Tibial artery (tissue), 4 donors: ENCODE measurements at regions not wholly inside any gene's neighbourhood (a gene's known extent, or its start where the extent isn't known, plus 50 kb on each side); places are given as distances from the start of the nearest gene placed in this dataset.

Experiments used
- DNase-seq, 2 donors: peaks; one replicate each; pipeline ENCODE4 v3.0.0-alpha.2; 2019
- H3K27ac ChIP-seq, 2 donors: fragments of 200-600 bp; sonication (generic) in 1 of 2; 1 replicate in 1 of 2; 2 replicates in 1 of 2; pipeline ENCODE4 v1.5.1; 2018 to 2019; ENCODE audit warnings: mild to moderate bottlenecking in 1 of 2
- H3K27me3 ChIP-seq, 2 donors: fragments of 200-600 bp; sonication (generic) in 1 of 2; one replicate each; pipeline versions ENCODE4 v1.5.1 to v1.6.0; 2016 to 2019
- H3K36me3 ChIP-seq, 3 donors: fragments of 200-600 bp; sonication (generic) in 2 of 3; one replicate each; pipeline ENCODE4 v1.5.1; 2016 to 2019; ENCODE audit warnings: mild to moderate bottlenecking in 2 of 3
- H3K4me1 ChIP-seq, 4 donors: fragments of 200-600 bp; sonication (generic) in 2 of 4; 1 replicate in 3 of 4; 2 replicates in 1 of 4; pipeline ENCODE4 v1.5.1; 2016 to 2019
- H3K4me3 ChIP-seq, 2 donors: fragments of 200-600 bp; sonication (generic) in 1 of 2; 1 replicate in 1 of 2; 2 replicates in 1 of 2; pipeline ENCODE4 v1.5.1; 2018 to 2019; ENCODE audit warnings: mild to moderate bottlenecking in 2 of 2
- H3K9me3 ChIP-seq, 3 donors: fragments of 200-600 bp; sonication (generic) in 1 of 3; one replicate each; pipeline ENCODE4 v1.5.1; 2016 to 2019
- CTCF ChIP-seq, 2 experiments: fragments of 200-600 bp in 1 of 2; fragments of 450-650 bp in 1 of 2; IDR thresholded peaks; one replicate each; pipeline ENCODE4 v1.5.1; 2017 to 2019; ENCODE audit warnings: antibody characterized with exemption in 2 of 2, mild to moderate bottlenecking in 1 of 2, moderate library complexity in 1 of 2
- intact Hi-C: fragments of 100-400 bp; cut with DNase I; formaldehyde crosslinking; loops from one replicate; pipeline ENCODE4 v1.15.0; 2023; ENCODE audit warnings: low total_unique reads

DNA sequence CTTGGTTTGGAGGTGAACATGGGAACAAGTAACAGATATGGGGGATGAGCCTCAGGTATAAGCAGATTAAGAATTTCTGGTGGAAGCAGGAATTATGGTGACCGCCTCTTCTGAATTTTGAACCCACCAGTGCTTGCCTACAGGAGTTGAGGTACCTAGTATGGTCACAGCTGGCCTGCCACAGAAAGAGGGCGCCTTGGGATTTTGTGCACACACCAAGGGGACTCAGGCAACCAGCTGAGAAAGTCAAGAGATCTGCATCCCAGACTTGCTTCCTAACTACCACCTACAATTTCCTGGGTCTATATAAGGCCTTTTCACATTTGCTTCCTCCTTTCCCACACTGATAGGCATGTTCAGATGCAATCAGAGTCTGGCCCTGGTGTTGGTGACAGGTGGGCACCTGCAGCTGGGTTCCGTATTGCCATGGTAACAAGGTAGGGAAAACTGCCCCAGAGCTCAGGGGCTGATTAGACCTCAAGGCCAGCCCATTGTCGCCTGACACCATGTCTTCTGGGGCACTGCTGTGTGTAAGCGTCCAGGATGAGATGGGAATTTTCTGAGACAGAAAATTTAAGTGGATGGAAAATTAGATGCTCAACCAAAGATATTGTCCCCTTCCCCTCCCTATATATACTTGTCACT lies 75.9 kb upstream of the RASGRF1 start:
- no peak for DNase-seq
- Histone ChIP-seq H3K36me3 (no peaks in the 10 kb centered on the region), H3K27ac (no peak overlapping the region), H3K27me3 (peaks cover 0 to 5% of the 10 kb centered on the region in 2 donors), H3K4me1 (peaks cover 0 to 5% (median 2%) of the 10 kb centered on the region in 4 donors), H3K9me3 (no peaks in the 10 kb centered on the region), H3K4me3 (no peak overlapping the region)
- intact Hi-C loops, result no loop called here
- TF ChIP-seq CTCF (IDR thresholded peaks at IDR 0.05), result no peak

DNA sequence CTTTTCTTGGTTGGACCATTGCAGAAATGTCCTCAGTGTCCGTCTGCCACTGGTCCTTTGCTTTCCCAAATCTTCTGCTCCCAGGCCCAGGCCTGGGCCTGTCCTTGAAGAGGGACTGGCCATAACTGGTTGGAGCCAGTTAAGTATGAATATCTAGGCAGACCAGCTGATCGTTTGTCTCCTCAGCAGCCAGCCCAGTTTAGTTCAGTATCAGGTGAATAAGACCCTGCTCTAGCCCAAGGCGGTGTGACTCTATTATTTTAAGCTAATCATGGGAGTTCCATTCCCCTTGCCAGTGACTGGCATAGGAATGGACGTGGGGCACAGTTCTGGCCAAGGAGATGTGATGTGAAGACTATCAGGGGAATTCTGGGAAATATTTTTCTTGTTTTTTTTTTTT lies 73.9 kb upstream of the RASGRF1 start:
- no peak for TF ChIP-seq CTCF (IDR thresholded peaks at IDR 0.05)
- no peaks in the 10 kb centered on the region for H3K36me3 ChIP-seq
- H3K4me1 ChIP-seq, result no peaks in the 10 kb centered on the region
- intact Hi-C loops, result no loop called here
- peaks cover 0 to 3% of the 10 kb centered on the region in 2 donors for H3K27me3 ChIP-seq
- no peak for DNase-seq
- no peak overlapping the region for H3K4me3 ChIP-seq
- H3K27ac ChIP-seq, result no peak overlapping the region
- no peaks in the 10 kb centered on the region for H3K9me3 ChIP-seq

- Histone ChIP-seq H3K27ac (no peak overlapping the region), H3K4me1 (no peaks in the 10 kb centered on the region), H3K27me3 (peaks cover 0 to 3% of the 10 kb centered on the region in 2 donors), H3K9me3 (no peaks in the 10 kb centered on the region), H3K36me3 (no peaks in the 10 kb centered on the region), H3K4me3 (no peak overlapping the region)
- no peak for DNase-seq
- intact Hi-C loops, result no loop called here
- TF ChIP-seq CTCF (IDR thresholded peaks at IDR 0.05), result no peak
Observed at GRCh38 chr15:79164043-79164442, 73.5 kb upstream of the RASGRF1 start.

GRCh38 chr15:79163395-79163794 lies 72.8 kb upstream of the RASGRF1 start:
- Histone ChIP-seq H3K27ac (no peak overlapping the region), H3K4me3 (no peak overlapping the region), H3K36me3 (no peaks in the 10 kb centered on the region), H3K4me1 (no peaks in the 10 kb centered on the region), H3K9me3 (no peaks in the 10 kb centered on the region), H3K27me3 (peaks cover 0 to 3% of the 10 kb centered on the region in 2 donors)
- no peak for TF ChIP-seq CTCF (IDR thresholded peaks at IDR 0.05)
- intact Hi-C loops, result no loop called here
- DNase-seq, result no peak

DNA sequence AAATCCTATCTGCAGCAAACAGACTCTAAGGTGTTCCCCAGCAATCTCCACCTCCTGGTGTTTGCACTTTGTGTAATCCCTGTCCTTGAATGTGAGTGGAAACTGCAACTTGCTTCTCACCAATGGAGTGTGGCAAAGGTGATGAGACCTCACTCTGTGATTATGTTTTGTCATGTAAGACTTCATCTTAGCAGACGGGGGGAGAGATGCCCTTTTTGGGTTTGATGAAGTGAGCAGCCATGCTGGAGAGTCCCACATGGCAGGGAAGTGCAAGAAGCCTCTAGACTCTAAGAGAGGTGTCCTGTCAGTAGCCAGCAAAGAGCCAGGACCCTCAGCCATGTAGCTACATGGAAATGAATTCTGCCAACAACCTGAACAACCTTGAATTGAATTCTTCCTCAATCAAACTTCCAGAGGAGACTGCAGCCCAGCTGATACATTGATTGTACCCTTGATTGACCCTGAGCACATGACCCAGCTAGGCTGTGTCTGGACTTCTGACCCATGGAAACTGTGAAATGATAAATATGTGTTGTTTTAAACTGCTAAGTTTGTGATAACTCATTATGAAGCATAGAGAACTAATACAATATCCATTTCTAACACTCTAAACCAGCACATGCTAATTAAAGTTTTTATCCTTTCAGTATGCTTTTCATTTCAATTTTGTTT lies 71.4 kb upstream of the RASGRF1 start:
- no peak overlapping the region for H3K4me3 ChIP-seq
- H3K9me3 ChIP-seq, result no peaks in the 10 kb centered on the region
- no peaks in the 10 kb centered on the region for H3K36me3 ChIP-seq
- H3K4me1 ChIP-seq, result no peaks in the 10 kb centered on the region
- no peak overlapping the region for H3K27ac ChIP-seq
- DNase-seq, result no peak
- intact Hi-C loops, result no loop called here
- TF ChIP-seq CTCF (IDR thresholded peaks at IDR 0.05), result no peak
- peaks cover 0 to 3% of the 10 kb centered on the region in 2 donors for H3K27me3 ChIP-seq
